Activated T-helper 17 cell treated with anti-CD3 and anti-CD28 coated beads, Interleukin-2, amount 50 U/mL, for 72 hours (primary cell): ENCODE measurements at regions not wholly inside any gene's neighbourhood (a gene's known extent, or its start where the extent isn't known, plus 50 kb on each side); places are given as distances from the start of the nearest gene placed in this dataset.

Experiments used
- ATAC-seq: fragments of 150-1000 bp; cut with Tn5 transposase; replicated peaks from 2 replicates; pipeline ENCODE4 v1.10.0; 2021; ENCODE audit warnings: mild to moderate bottlenecking, moderate library complexity
- H3K27ac Mint-ChIP-seq: one replicate; pipeline ENCODE4 v1.8.0; 2022; ENCODE audit warnings: mixed read lengths
- H3K27me3 Mint-ChIP-seq: one replicate; pipeline ENCODE4 v1.8.0; 2022; ENCODE audit warnings: mixed read lengths
- H3K36me3 Mint-ChIP-seq: one replicate; pipeline ENCODE4 v1.8.0; 2022; ENCODE audit warnings: low read depth, mild to moderate bottlenecking, mixed read lengths
- H3K4me1 Mint-ChIP-seq: one replicate; pipeline ENCODE4 v1.8.0; 2022; ENCODE audit warnings: mixed read lengths
- H3K4me3 Mint-ChIP-seq: one replicate; pipeline ENCODE4 v1.8.0; 2022; ENCODE audit warnings: mild to moderate bottlenecking, mixed read lengths
- H3K9me3 Mint-ChIP-seq: one replicate; pipeline ENCODE4 v1.8.0; 2022; ENCODE audit warnings: mixed read lengths

DNA sequence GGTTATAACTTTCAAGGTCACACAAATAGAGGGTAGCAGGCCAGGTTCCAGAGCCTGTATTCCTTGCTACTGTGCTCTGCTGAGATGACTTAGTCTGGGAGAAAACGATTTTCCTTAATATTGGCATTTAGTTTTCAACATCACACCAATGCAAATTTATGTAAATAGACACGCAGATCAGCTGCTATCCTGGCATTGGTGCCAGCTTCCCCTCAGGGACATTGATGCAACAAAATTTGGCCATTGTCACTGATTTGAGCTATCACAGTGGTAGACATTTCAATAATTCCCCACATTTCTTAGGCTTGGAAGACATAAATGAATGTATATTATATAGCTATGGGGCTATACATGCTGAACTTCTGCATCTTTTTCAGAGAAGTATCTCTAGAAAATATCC lies 71.6 kb upstream of the ASTN2 start:
- Mint-ChIP-seq H3K27me3 (peaks cover 7% of the 10 kb centered on the region), H3K4me1 (no peaks in the 10 kb centered on the region), H3K27ac (no peak overlapping the region), H3K9me3 (no peaks in the 10 kb centered on the region), H3K36me3 (no peaks in the 10 kb centered on the region), H3K4me3 (no peak overlapping the region)
- no peak for ATAC-seq

DNA sequence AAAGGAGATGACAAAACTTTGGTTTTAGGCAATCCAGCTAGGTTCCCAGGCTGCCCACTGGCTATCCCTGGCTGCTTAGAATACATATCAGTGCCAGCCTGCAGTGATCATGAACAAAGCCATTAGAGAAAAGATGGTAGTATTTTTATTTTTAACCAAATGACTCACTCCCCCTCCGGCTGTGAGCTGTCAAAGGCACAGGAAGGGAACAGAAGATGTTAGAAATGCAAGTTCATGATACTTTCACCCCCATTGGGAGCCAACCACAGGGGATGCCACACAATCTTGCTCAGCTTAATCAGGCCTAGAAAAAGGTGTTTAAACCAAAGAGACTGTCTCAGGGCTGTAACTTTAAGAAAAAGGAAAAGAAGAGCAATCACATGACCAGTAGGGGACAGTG lies 70.3 kb upstream of the ASTN2 start:
- ATAC-seq, result no peak
- Mint-ChIP-seq H3K4me3 (no peak overlapping the region), H3K27ac (no peak overlapping the region), H3K36me3 (no peaks in the 10 kb centered on the region), H3K27me3 (peaks cover 7% of the 10 kb centered on the region), H3K4me1 (no peaks in the 10 kb centered on the region), H3K9me3 (no peaks in the 10 kb centered on the region)

DNA sequence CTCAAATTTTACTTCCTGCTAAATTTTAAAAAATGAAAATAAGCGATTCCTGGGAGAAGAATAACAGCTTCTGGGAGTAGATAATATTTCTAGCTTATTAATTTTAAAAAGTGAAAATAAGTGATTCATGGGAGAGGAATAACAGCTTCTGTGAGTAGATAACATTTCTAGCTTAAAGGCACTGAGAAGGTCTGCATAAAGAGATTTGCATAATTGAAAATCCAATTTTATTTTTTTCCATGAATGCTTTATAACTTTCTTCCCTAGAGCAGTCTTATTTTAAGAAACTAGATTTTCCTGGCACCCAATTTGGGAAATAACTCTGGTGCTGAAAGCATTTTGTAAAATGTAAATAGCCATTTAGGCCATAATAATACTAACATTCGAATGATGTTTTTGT lies 65.9 kb upstream of the ASTN2 start:
- H3K9me3 Mint-ChIP-seq, result no peaks in the 10 kb centered on the region
- H3K4me1 Mint-ChIP-seq, result no peaks in the 10 kb centered on the region
- no peak overlapping the region for H3K27ac Mint-ChIP-seq
- H3K27me3 Mint-ChIP-seq, result peaks cover 7% of the 10 kb centered on the region
- no peak for ATAC-seq
- H3K4me3 Mint-ChIP-seq, result no peak overlapping the region
- no peaks in the 10 kb centered on the region for H3K36me3 Mint-ChIP-seq

DNA sequence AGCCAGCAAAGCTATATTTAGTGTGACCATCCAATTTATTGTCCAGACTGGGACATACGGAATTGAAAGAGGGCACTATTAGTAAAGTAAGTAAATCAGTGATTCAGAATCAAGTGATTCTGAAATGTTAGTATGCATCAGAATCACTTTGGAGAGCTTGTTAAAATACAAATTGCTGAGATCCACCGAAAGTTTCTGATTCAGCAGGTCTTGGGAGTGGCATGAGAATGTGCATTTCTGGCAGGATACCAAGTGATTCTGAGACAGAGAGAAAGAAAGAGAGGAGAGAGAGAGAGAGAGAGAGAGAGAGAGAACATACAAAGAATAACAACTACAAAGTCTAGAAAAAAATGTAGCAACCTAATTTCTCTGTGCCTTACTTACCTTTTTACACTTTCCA lies 65.4 kb upstream of the ASTN2 start:
- H3K27me3 Mint-ChIP-seq, result peaks cover 7% of the 10 kb centered on the region
- H3K27ac Mint-ChIP-seq, result no peak overlapping the region
- ATAC-seq, result no peak
- no peak overlapping the region for H3K4me3 Mint-ChIP-seq
- H3K36me3 Mint-ChIP-seq, result no peaks in the 10 kb centered on the region
- H3K9me3 Mint-ChIP-seq, result no peaks in the 10 kb centered on the region
- no peaks in the 10 kb centered on the region for H3K4me1 Mint-ChIP-seq

DNA sequence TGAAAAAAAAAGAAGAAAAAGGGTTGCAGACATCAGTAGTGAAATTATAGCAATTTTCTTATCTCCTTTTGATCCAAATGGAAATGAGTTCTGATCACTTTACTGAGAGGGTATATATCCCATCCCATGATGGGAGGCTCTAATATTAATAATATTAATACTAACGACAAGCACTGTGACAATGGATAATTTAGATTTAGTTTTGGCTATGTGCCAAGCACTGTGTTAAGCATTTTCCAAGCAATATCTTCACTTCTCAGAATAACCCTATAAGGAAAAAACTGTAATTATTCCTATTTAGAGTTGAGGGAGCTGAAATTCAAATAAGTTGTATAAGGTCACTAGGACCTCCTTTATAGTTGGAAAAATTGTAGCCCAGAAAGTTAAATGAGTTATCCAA lies 58.4 kb upstream of the ASTN2 start:
- ATAC-seq, result no peak
- Mint-ChIP-seq H3K36me3 (no peaks in the 10 kb centered on the region), H3K9me3 (no peaks in the 10 kb centered on the region), H3K27ac (no peak overlapping the region), H3K4me3 (no peak overlapping the region), H3K27me3 (no peaks in the 10 kb centered on the region), H3K4me1 (no peaks in the 10 kb centered on the region)

DNA sequence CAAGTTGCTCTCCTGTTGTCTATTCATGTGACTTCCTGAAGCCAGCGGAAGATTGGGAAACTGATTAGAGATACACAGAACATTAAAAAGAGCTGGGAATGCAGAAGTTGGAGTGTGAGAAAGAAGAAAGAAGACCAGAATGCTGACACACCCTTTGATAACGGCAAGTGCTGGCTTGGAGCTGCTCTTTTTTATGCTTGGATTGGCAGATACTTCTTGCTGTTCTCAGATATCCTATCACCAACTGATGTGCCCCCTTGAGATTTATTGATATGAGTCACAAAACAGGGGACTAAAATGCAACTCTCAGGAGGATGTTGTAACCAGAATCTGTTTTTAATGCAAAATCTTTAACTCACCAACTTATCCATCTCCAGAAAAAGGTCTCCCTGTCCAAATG lies 56.0 kb upstream of the ASTN2 start:
- H3K4me3 Mint-ChIP-seq, result no peak overlapping the region
- no peak for ATAC-seq

DNA sequence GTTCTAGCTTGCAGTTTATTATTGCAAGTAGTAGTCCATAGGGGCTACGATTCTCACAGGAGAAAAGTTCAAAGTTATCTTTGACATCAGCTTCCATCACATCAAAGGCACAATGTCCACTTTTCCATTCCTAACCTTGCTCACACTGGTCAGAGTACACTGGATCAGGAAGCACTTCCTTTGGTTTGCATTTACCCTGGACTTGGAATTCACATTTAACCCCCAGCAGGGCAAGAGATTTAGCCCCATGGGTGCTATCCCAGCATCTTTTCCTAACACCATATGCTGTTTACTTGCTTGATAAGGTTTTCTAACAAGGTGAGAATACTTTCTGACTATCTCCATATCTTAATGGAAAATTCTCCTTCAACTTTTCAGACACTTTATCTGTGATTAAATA lies 55.6 kb upstream of the ASTN2 start:
- ATAC-seq, result no peak

More for the DNA sequence above, 56.0 kb upstream of the ASTN2 start:
- no peak overlapping the region for H3K27ac Mint-ChIP-seq
- no peaks in the 10 kb centered on the region for H3K27me3 Mint-ChIP-seq
- no peaks in the 10 kb centered on the region for H3K36me3 Mint-ChIP-seq
- no peaks in the 10 kb centered on the region for H3K9me3 Mint-ChIP-seq
- H3K4me1 Mint-ChIP-seq, result no peaks in the 10 kb centered on the region

DNA sequence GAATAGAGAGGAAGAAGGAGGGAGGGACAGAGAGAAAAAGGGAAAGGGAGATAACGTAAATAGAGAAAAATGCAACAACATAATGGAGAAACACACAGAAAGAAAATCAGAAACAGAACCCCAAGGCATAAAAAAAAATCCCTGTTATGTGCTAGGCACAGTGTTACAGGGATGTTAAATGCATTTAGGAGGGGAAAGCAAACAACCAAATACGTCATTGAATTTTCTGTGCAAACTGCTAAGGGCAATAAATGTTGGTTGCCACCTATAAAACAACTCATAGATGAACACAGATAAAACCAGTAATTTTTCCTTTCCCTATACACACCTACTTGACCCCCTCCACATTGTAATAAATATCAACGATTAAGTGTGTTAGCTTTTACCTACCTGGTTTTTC lies 51.3 kb upstream of the ASTN2 start:
- no peak overlapping the region for H3K4me3 Mint-ChIP-seq
- no peak for ATAC-seq
- no peaks in the 10 kb centered on the region for H3K27me3 Mint-ChIP-seq
- no peaks in the 10 kb centered on the region for H3K36me3 Mint-ChIP-seq
- H3K9me3 Mint-ChIP-seq, result peaks cover 6% of the 10 kb centered on the region
- H3K27ac Mint-ChIP-seq, result no peak overlapping the region
- no peaks in the 10 kb centered on the region for H3K4me1 Mint-ChIP-seq

More for the DNA sequence above, 55.6 kb upstream of the ASTN2 start:
- Mint-ChIP-seq H3K27me3 (no peaks in the 10 kb centered on the region), H3K4me3 (no peak overlapping the region), H3K36me3 (no peaks in the 10 kb centered on the region), H3K27ac (no peak overlapping the region), H3K9me3 (no peaks in the 10 kb centered on the region), H3K4me1 (no peaks in the 10 kb centered on the region)

DNA sequence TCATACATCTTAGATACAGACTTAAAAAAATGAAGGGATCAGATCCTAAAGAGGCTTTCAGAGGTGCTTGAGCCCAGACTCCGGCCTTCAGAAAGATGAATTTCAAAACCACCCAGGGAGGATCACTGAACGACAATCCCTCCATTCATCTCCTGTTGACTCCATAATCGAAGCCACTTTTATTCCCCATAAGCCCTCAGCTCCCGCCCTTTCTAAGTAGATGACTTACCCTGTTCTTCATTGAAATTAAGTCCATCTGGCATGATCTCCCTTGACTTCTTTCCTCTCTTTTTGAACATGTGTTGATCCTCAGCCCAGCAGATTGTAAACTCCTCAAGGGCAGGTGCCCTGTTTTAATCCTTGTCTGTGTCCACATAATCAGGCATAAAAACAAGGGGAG lies 50.8 kb upstream of the ASTN2 start:
- H3K4me1 Mint-ChIP-seq, result no peaks in the 10 kb centered on the region
- no peaks in the 10 kb centered on the region for H3K27me3 Mint-ChIP-seq
- no peaks in the 10 kb centered on the region for H3K36me3 Mint-ChIP-seq
- H3K27ac Mint-ChIP-seq, result no peak overlapping the region
- no peak overlapping the region for H3K4me3 Mint-ChIP-seq
- ATAC-seq, result no peak
- peaks cover 6% of the 10 kb centered on the region for H3K9me3 Mint-ChIP-seq

DNA sequence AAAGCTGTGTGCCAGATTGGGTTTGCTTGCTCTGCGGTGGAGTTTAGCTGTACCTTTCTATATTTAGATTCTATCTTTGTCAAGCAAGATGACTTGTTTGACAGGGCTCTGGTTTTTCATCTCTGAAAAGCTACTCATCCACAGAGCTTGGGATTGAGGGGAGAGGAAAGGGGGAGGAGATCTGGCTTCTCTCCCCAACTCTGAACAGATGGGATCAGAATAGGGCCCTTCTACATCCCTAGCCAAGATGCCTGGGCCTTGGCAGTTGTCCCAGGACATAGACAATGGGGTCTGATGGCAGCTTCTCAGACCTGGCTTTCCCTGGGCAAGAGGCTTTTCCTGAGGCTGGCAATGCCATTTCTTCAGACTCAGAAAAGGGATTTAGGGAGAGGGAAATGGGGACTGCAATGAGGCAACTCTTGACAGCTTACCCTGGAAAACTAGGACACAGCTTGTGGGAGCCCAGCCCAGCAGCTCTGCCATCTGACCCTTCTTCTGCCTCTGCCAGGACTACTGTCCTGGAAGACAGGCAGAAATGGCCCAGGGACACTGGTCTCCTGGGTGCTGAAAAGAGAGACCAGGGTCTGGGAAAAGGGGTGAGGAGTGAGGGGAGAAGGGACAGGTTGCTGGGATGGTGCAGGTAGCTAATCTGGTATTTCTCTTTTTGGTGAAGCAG lies 50.2 kb upstream of the ASTN2 start:
- H3K4me3 Mint-ChIP-seq, result no peak overlapping the region
- no peaks in the 10 kb centered on the region for H3K4me1 Mint-ChIP-seq
- H3K9me3 Mint-ChIP-seq, result peaks cover 6% of the 10 kb centered on the region
- no peaks in the 10 kb centered on the region for H3K27me3 Mint-ChIP-seq
- H3K27ac Mint-ChIP-seq, result no peak overlapping the region
- no peak for ATAC-seq
- H3K36me3 Mint-ChIP-seq, result no peaks in the 10 kb centered on the region
